Stimulated activated naive CD4-positive, alpha-beta T cell (primary cell): ENCODE measurements at regions not wholly inside any gene's neighbourhood (a gene's known extent, or its start where the extent isn't known, plus 50 kb on each side); places are given as distances from the start of the nearest gene placed in this dataset.

Experiments used
- DNase-seq, 6 experiments: peaks; one replicate each; lab custom pipeline; 2025; lab: John Stamatoyannopoulos, UW

- no peak for DNase-seq
Measured at GRCh38 chr10:125337510-125337909, 177.1 kb upstream of the CTBP2 start.

GRCh38 chr10:125334545-125334944 lies 174.2 kb upstream of the CTBP2 start:
- no peak for DNase-seq

GRCh38 chr10:125333769-125334168 lies 173.4 kb upstream of the CTBP2 start:
- DNase-seq, result no peak

GRCh38 chr10:125333209-125333591 lies 172.8 kb upstream of the CTBP2 start:
- DNase-seq, result no peak

GRCh38 chr10:125332548-125333208 lies 172.3 kb upstream of the CTBP2 start:
- DNase-seq, result no peak

GRCh38 chr10:125331056-125331455 lies 170.7 kb upstream of the CTBP2 start:
- DNase-seq, result no peak

- no peak for DNase-seq
Measured at GRCh38 chr10:125329056-125329455, 168.7 kb upstream of the CTBP2 start.

- DNase-seq, result no peak
Measured at GRCh38 chr10:125325326-125325725, 165.0 kb upstream of the CTBP2 start.

GRCh38 chr10:125316436-125316835 lies 156.1 kb upstream of the CTBP2 start:
- no peak for DNase-seq

GRCh38 chr10:125300937-125301336 lies 140.6 kb upstream of the CTBP2 start:
- no peak for DNase-seq

GRCh38 chr10:125299461-125299860 lies 139.1 kb upstream of the CTBP2 start:
- no peak for DNase-seq

- no peak for DNase-seq
Measured at GRCh38 chr10:125296598-125296997, 136.2 kb upstream of the CTBP2 start.

GRCh38 chr10:125294109-125294508 lies 133.7 kb upstream of the CTBP2 start:
- no peak for DNase-seq

GRCh38 chr10:125291836-125292235 lies 131.5 kb upstream of the CTBP2 start:
- no peak for DNase-seq

GRCh38 chr10:125289461-125289860 lies 129.1 kb upstream of the CTBP2 start:
- no peak for DNase-seq

- DNase-seq, result no peak
Measured at GRCh38 chr10:125284875-125285597, 124.7 kb upstream of the CTBP2 start.

- no peak for DNase-seq
Measured at GRCh38 chr10:125283836-125284614, 123.7 kb upstream of the CTBP2 start.

- no peak for DNase-seq
Measured at GRCh38 chr10:125283191-125283835, 123.0 kb upstream of the CTBP2 start.

- DNase-seq, result no peak
Measured at GRCh38 chr10:125281091-125281490, 120.7 kb upstream of the CTBP2 start.

- DNase-seq, result no peak
Measured at GRCh38 chr10:125276133-125276532, 115.8 kb upstream of the CTBP2 start.

- DNase-seq, result no peak
Measured at GRCh38 chr10:125274961-125275360, 114.6 kb upstream of the CTBP2 start.

- no peak for DNase-seq
Measured at GRCh38 chr10:125273023-125273422, 112.7 kb upstream of the CTBP2 start.
